ENCODE measurements at regions not wholly inside any gene's neighbourhood (a gene's known extent, or its start where the extent isn't known, plus 50 kb on each side); places are given as distances from the start of the nearest gene placed in this dataset.
A peak's percentile ranks its signal among the peaks of the same experiment; 100 is the strongest.

DNA sequence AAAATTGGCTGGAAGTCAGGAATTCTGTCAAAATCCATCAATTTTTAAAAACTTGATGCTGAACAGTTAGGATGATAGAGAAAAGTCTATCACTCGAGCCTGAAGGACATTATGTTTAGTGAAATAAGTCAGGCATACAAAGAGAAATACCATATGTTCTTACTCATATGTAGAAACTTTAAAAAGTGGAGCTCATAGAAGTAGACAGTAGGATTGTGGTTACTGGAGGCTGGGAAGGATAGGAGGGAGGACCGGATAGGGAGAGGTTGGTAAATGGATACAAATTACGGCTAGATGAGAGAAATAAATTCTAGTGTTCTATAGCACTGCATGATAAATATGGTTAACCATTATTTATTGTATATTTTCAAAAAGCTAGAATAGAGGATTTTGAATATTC is 389.5 kb upstream of the RASGRP1 start:
- Histone ChIP-seq H3K27ac (ENCODE audit: low read depth in 1 of 2, low read length in 1 of 2) (no peak overlapping the region), H3K4me3 (no peak overlapping the region), H3K9ac (ENCODE audit: insufficient read depth in 1 of 2, low read length in 2 of 2) (no peak overlapping the region), H3K4me1 (ENCODE audit: control insufficient read depth in 5 of 5, insufficient read depth in 5 of 5, low read length in 5 of 5) (no peaks in the 10 kb centered on the region), H3K36me3 (ENCODE audit: control insufficient read depth in 4 of 4, insufficient read depth in 4 of 4, low read length in 4 of 4) (no peaks in the 10 kb centered on the region), H3K27me3 (ENCODE audit: control insufficient read depth in 3 of 3, insufficient read depth in 3 of 3, low read length in 2 of 3) (no peaks in the 10 kb centered on the region), H3K9me3 (ENCODE audit: control insufficient read depth in 4 of 4, insufficient read depth in 3 of 4, low read length in 3 of 4) (no peaks in the 10 kb centered on the region)
- ATAC-seq (ENCODE audit: insufficient read depth, low FRiP score): no peak
- WGBS, 2 donors: 90 to 91% methylated on average over 3 of the region's 3 CpGs
- no peak for DNase-seq
- no peak for TF ChIP-seq CTCF (IDR thresholded peaks at IDR 0.05; ENCODE audit: control extremely low read depth, extremely low read depth)

GRCh38 chr15:38961456-38961855 is 396.8 kb upstream of the RASGRP1 start:
- DNase-seq (peak; percentile 35 to 88 (median 86)), ATAC-seq (ENCODE audit: insufficient read depth, low FRiP score) (no peak)
- 57 to 73% methylated on average over 2 of the region's 2 CpGs for WGBS, 2 donors
- Histone ChIP-seq H3K9ac (ENCODE audit: insufficient read depth in 1 of 2, low read length in 2 of 2) (no peak overlapping the region), H3K9me3 (ENCODE audit: control insufficient read depth in 4 of 4, insufficient read depth in 3 of 4, low read length in 3 of 4) (no peaks in the 10 kb centered on the region), H3K27me3 (ENCODE audit: control insufficient read depth in 3 of 3, insufficient read depth in 3 of 3, low read length in 2 of 3) (no peaks in the 10 kb centered on the region), H3K27ac (ENCODE audit: low read depth in 1 of 2, low read length in 1 of 2) (no peak overlapping the region), H3K4me3 (no peak overlapping the region), H3K4me1 (ENCODE audit: control insufficient read depth in 5 of 5, insufficient read depth in 5 of 5, low read length in 5 of 5) (peaks cover 0 to 37% (median 6%) of the 10 kb centered on the region in 5 donors), H3K36me3 (ENCODE audit: control insufficient read depth in 4 of 4, insufficient read depth in 4 of 4, low read length in 4 of 4) (no peaks in the 10 kb centered on the region)
- no peak for TF ChIP-seq CTCF (IDR thresholded peaks at IDR 0.05; ENCODE audit: control extremely low read depth, extremely low read depth)

DNA sequence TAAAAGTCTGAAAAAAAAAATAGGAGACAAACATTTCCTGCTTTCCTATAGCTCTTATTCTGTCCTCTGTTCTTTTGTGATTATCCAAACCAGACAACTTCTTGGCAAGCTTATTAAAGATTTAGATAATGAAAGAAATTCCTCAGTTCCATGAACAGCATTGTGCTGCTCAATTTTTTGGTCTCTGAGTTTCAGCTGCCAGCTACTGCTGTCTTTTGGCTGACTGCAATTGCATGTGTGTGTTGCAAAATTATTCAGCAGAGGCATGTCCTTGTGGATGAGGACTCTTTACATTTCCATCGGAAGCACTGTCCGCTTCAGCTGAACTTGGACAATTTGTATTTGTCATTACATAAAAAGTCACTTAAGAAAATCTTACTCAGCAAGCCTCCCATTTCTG is 397.3 kb upstream of the RASGRP1 start:
- Histone ChIP-seq H3K27me3 (ENCODE audit: control insufficient read depth in 3 of 3, insufficient read depth in 3 of 3, low read length in 2 of 3) (no peaks in the 10 kb centered on the region), H3K9me3 (ENCODE audit: control insufficient read depth in 4 of 4, insufficient read depth in 3 of 4, low read length in 3 of 4) (no peaks in the 10 kb centered on the region), H3K4me1 (ENCODE audit: control insufficient read depth in 5 of 5, insufficient read depth in 5 of 5, low read length in 5 of 5) (peaks cover 0 to 37% (median 6%) of the 10 kb centered on the region in 5 donors), H3K9ac (ENCODE audit: insufficient read depth in 1 of 2, low read length in 2 of 2) (peak overlapping the region in 1 of 2 donors; percentile 15), H3K4me3 (no peak overlapping the region), H3K27ac (ENCODE audit: low read depth in 1 of 2, low read length in 1 of 2) (no peak overlapping the region), H3K36me3 (ENCODE audit: control insufficient read depth in 4 of 4, insufficient read depth in 4 of 4, low read length in 4 of 4) (no peaks in the 10 kb centered on the region)
- 57 to 69% methylated on average over 2 of the region's 2 CpGs for WGBS, 2 donors
- no peak for TF ChIP-seq CTCF (IDR thresholded peaks at IDR 0.05; ENCODE audit: control extremely low read depth, extremely low read depth)
- ATAC-seq (ENCODE audit: insufficient read depth, low FRiP score): no peak
- peak; percentile 78 to 94 (median 92) for DNase-seq

DNA sequence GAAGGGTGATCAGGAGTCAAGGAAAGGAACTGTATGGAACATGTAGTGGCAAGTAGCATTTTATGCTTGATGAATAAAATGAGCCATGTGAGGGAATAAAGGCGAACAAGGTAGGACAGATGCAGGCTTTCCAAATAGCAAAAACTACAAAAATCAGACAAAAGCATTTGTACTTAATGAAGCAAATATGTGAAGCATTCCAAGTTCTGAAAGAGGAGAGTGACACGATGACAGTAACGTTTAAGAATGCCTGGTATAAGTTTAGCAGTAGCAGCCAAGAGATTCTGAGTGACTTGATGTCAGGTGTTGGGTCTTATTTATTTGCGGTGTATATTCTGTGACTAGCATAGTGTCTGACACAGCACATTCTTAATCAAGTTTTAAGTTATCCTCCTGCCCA is 408.2 kb upstream of the RASGRP1 start:
- Histone ChIP-seq H3K4me3 (no peak overlapping the region), H3K4me1 (ENCODE audit: control insufficient read depth in 5 of 5, insufficient read depth in 5 of 5, low read length in 5 of 5) (no peaks in the 10 kb centered on the region), H3K27me3 (ENCODE audit: control insufficient read depth in 3 of 3, insufficient read depth in 3 of 3, low read length in 2 of 3) (no peaks in the 10 kb centered on the region), H3K9me3 (ENCODE audit: control insufficient read depth in 4 of 4, insufficient read depth in 3 of 4, low read length in 3 of 4) (peaks cover 0 to 3% (median 0%) of the 10 kb centered on the region in 4 donors), H3K27ac (ENCODE audit: low read depth in 1 of 2, low read length in 1 of 2) (no peak overlapping the region), H3K36me3 (ENCODE audit: control insufficient read depth in 4 of 4, insufficient read depth in 4 of 4, low read length in 4 of 4) (no peaks in the 10 kb centered on the region), H3K9ac (ENCODE audit: insufficient read depth in 1 of 2, low read length in 2 of 2) (no peak overlapping the region)
- TF ChIP-seq CTCF (IDR thresholded peaks at IDR 0.05; ENCODE audit: control extremely low read depth, extremely low read depth): no peak
- no peak for ATAC-seq (ENCODE audit: insufficient read depth, low FRiP score)
- WGBS, 2 donors: 90 to 93% methylated on average over 4 of the region's 4 CpGs
- no peak for DNase-seq
